ENCODE measurements at regions not wholly inside any gene's neighbourhood (a gene's known extent, or its start where the extent isn't known, plus 50 kb on each side); places are given as distances from the start of the nearest gene placed in this dataset.
"Not testable (repeated sequence)": the region's sequence is repeated elsewhere in the genome, so short reads cannot be mapped to it uniquely, and the experiment has no call there.

DNA sequence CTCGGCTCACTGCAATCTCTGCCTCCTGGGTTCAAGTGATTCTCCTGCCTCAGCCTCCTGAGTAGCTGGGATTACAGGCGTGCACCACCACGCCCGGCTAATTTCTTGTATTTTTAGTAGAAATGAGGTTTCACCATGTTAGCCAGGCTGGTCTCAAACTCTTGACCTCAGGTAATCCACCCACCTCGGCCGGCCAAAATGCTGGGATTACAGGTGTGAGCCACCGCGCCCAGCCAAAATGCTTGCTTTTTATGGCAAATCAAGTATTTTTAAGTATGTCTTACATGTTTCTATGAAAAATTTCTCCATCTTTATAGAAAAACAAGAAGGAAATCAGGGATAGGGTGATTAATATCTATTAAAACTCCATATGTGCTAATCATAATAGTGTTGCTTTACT is 959.1 kb downstream of the EPHA4 start:
- TF ChIP-seq, protein P1, sequence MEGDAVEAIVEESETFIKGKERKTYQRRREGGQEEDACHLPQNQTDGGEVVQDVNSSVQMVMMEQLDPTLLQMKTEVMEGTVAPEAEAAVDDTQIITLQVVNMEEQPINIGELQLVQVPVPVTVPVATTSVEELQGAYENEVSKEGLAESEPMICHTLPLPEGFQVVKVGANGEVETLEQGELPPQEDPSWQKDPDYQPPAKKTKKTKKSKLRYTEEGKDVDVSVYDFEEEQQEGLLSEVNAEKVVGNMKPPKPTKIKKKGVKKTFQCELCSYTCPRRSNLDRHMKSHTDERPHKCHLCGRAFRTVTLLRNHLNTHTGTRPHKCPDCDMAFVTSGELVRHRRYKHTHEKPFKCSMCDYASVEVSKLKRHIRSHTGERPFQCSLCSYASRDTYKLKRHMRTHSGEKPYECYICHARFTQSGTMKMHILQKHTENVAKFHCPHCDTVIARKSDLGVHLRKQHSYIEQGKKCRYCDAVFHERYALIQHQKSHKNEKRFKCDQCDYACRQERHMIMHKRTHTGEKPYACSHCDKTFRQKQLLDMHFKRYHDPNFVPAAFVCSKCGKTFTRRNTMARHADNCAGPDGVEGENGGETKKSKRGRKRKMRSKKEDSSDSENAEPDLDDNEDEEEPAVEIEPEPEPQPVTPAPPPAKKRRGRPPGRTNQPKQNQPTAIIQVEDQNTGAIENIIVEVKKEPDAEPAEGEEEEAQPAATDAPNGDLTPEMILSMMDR (IDR thresholded peaks at IDR 0.05 in 8 of 11, conservative IDR thresholded peaks at IDR 0.05 in 3 of 11), result not testable (repeated sequence)
- TF ChIP-seq POLR2A (IDR thresholded peaks at IDR 0.05), result not testable (repeated sequence)
